HepG2 (cell line): ENCODE measurements at regions not wholly inside any gene's neighbourhood (a gene's known extent, or its start where the extent isn't known, plus 50 kb on each side); places are given as distances from the start of the nearest gene placed in this dataset.

Experiments used
- MAZ ChIP-seq, 2 experiments: sonication (generic) in 1 of 2; formaldehyde crosslinking in 1 of 2; IDR thresholded peaks; 2 replicates each; pipeline versions ENCODE4 v1.5.0 to v1.6.1; 2012 to 2020; ENCODE audit warnings: low read depth in 2 of 2, mild to moderate bottlenecking in 2 of 2, borderline replicate concordance in 1 of 2, improper control_type of control experiment in 1 of 2, low read length in 1 of 2, missing genetic modification reagents in 1 of 2, moderate library complexity in 1 of 2
- NCOA1 ChIP-seq: sonication (generic); formaldehyde crosslinking; IDR thresholded peaks from 2 replicates; pipeline ENCODE4 v1.9.0; 2021; ENCODE audit warnings: missing genetic modification reagents
- NFYB ChIP-seq: sonication (generic); formaldehyde crosslinking; IDR thresholded peaks from 2 replicates; pipeline ENCODE4 v1.4.0; 2020; ENCODE audit warnings: missing genetic modification reagents
- RFXANK ChIP-seq: IDR thresholded peaks from 2 replicates; pipeline ENCODE4 v1.6.1; 2016
- SP1 ChIP-seq, 2 experiments: fragments of 450-650 bp in 1 of 2; sonication (generic) in 1 of 2; formaldehyde crosslinking in 1 of 2; IDR thresholded peaks; 2 replicates each; pipeline versions ENCODE4 v1.4.0 to v1.6.1; 2016 to 2020; ENCODE audit warnings: missing genetic modification reagents in 1 of 2
- SUZ12 ChIP-seq: fragments of 150-350 bp; IDR thresholded peaks from 2 replicates; pipeline ENCODE4 v1.6.1; 2014; ENCODE audit warnings: low read depth, low read length
- TCF7 ChIP-seq: sonication (generic); IDR thresholded peaks from 2 replicates; pipeline ENCODE4 v1.6.1; 2016; ENCODE audit warnings: antibody characterized with exemption, low read depth
- ZNF232 ChIP-seq: sonication (generic); formaldehyde crosslinking; IDR thresholded peaks from 2 replicates; pipeline ENCODE4 v1.4.0; 2020; ENCODE audit warnings: missing genetic modification reagents, borderline replicate concordance

- TF ChIP-seq ZNF232 (CRISPR knock-in tag), result no peak
- TF ChIP-seq TCF7, result no peak
- TF ChIP-seq SUZ12, result no peak
- TF ChIP-seq RFXANK (CRISPR knock-in tag), result no peak
- no peak for TF ChIP-seq SP1 (IDR thresholded peaks at IDR 0.05)
- TF ChIP-seq SP1 (CRISPR knock-in tag; IDR thresholded peaks at IDR 0.05), result no peak
- TF ChIP-seq NFYB (CRISPR knock-in tag), result no peak
- TF ChIP-seq MAZ (IDR thresholded peaks at IDR 0.05; ENCODE audit: borderline replicate concordance, low read depth, low read length), result no peak
- TF ChIP-seq MAZ (CRISPR knock-in tag; IDR thresholded peaks at IDR 0.05; ENCODE audit: low read depth), result no peak
- no peak for TF ChIP-seq NCOA1
Observed at GRCh38 chr12:17076811-17077210, 470.8 kb upstream of the LMO3 start.
